Neuronal stem cell (in vitro differentiated cells): ENCODE measurements at regions not wholly inside any gene's neighbourhood (a gene's known extent, or its start where the extent isn't known, plus 50 kb on each side); places are given as distances from the start of the nearest gene placed in this dataset.

Experiments
- DNase-seq: peaks from one replicate; pipeline ENCODE4 v3.0.0-alpha.2; 2013; ENCODE audit warnings: low spot score
- H2AFZ ChIP-seq: one replicate; pipeline ENCODE4 v1.6.1; 2013; ENCODE audit warnings: mild to moderate bottlenecking, low read length, inconsistent platforms
- H2AK5ac ChIP-seq: 2 replicates; pipeline ENCODE4 v1.6.1; 2013; ENCODE audit warnings: low read depth, mild to moderate bottlenecking, inconsistent platforms, low read length, moderate library complexity, mixed read lengths
- H2BK120ac ChIP-seq: 2 replicates; pipeline ENCODE4 v1.6.1; 2013; ENCODE audit warnings: low read depth, mild to moderate bottlenecking, inconsistent platforms, low read length, moderate library complexity, mixed read lengths
- H2BK12ac ChIP-seq: one replicate; pipeline ENCODE4 v1.6.1; 2013; ENCODE audit warnings: low read length, inconsistent platforms
- H2BK15ac ChIP-seq: 2 replicates; pipeline ENCODE4 v1.6.1; 2013; ENCODE audit warnings: mild to moderate bottlenecking, low read length, inconsistent platforms, mixed read lengths
- H2BK5ac ChIP-seq: one replicate; pipeline ENCODE4 v1.6.1; 2013; ENCODE audit warnings: inconsistent platforms, mild to moderate bottlenecking, low read length, moderate library complexity
- H3K14ac ChIP-seq: one replicate; pipeline ENCODE4 v1.6.1; 2013; ENCODE audit warnings: low read length, inconsistent platforms
- H3K18ac ChIP-seq: 2 replicates; pipeline ENCODE4 v1.6.1; 2013; ENCODE audit warnings: low read length, inconsistent platforms
- H3K23ac ChIP-seq: 2 replicates; pipeline ENCODE4 v1.6.1; 2013; ENCODE audit warnings: low read depth, mild to moderate bottlenecking, mixed read lengths, low read length, inconsistent platforms; ENCODE audit not compliant: poor library complexity
- H3K27ac ChIP-seq: replicated peaks from 3 replicates; pipeline ENCODE4 v1.5.1; 2013; ENCODE audit warnings: low read length, inconsistent platforms
- H3K27me3 ChIP-seq, 3 experiments: 2 replicates each; pipeline ENCODE4 v1.6.1; 2013; ENCODE audit warnings: low read length in 3 of 3, mild to moderate bottlenecking in 2 of 3, inconsistent platforms in 1 of 3, low read depth in 1 of 3, mixed read lengths in 1 of 3, moderate library complexity in 1 of 3; ENCODE audit not compliant: control insufficient read depth in 3 of 3, insufficient read depth in 3 of 3
- H3K36me3 ChIP-seq, 2 donors: replicated peaks in 1 of 2; 2 replicates each; pipeline ENCODE4 v1.6.1; 2013; ENCODE audit warnings: low read length in 2 of 2; ENCODE audit not compliant: control insufficient read depth in 2 of 2, insufficient read depth in 2 of 2
- H3K4ac ChIP-seq: 2 replicates; pipeline ENCODE4 v1.6.1; 2013; ENCODE audit warnings: inconsistent platforms, mild to moderate bottlenecking, low read length, moderate library complexity
- H3K4me1 ChIP-seq, 2 donors: 1 replicate in 1 of 2; 2 replicates in 1 of 2; pipeline ENCODE4 v1.6.1; 2013; ENCODE audit warnings: low read length in 2 of 2, low read depth in 1 of 2; ENCODE audit not compliant: control insufficient read depth in 2 of 2, insufficient read depth in 1 of 2
- H3K4me2 ChIP-seq: one replicate; pipeline ENCODE4 v1.6.1; 2013; ENCODE audit warnings: mild to moderate bottlenecking, low read length, inconsistent platforms; ENCODE audit not compliant: insufficient read depth, poor library complexity, severe bottlenecking
- H3K4me3 ChIP-seq, 2 donors: 2 replicates each; pipeline ENCODE4 v1.5.1; 2013; ENCODE audit warnings: low read length in 2 of 2, mild to moderate bottlenecking in 2 of 2, inconsistent platforms in 1 of 2, moderate library complexity in 1 of 2
- H3K79me1 ChIP-seq: one replicate; pipeline ENCODE4 v1.6.1; 2013; ENCODE audit warnings: low read depth, mild to moderate bottlenecking, inconsistent platforms, low read length, moderate library complexity
- H3K9ac ChIP-seq: one replicate; pipeline ENCODE4 v1.6.1; 2013; ENCODE audit warnings: mild to moderate bottlenecking, low read depth, low read length, inconsistent platforms; ENCODE audit not compliant: poor library complexity
- H3K9me3 ChIP-seq, 2 donors: replicated peaks in 1 of 2; 2 replicates each; pipeline versions ENCODE3 to v1.6.1; 2013; ENCODE audit warnings: low read length in 2 of 2, mild to moderate bottlenecking in 2 of 2, inconsistent platforms in 1 of 2, low read depth in 1 of 2, mixed read lengths in 1 of 2, moderate library complexity in 1 of 2; ENCODE audit not compliant: control insufficient read depth in 2 of 2, insufficient read depth in 1 of 2
- H4K8ac ChIP-seq: one replicate; pipeline ENCODE4 v1.6.1; 2013; ENCODE audit warnings: low read depth, mild to moderate bottlenecking, inconsistent platforms, low read length, moderate library complexity
- H4K91ac ChIP-seq: one replicate; pipeline ENCODE4 v1.6.1; 2013; ENCODE audit warnings: low read length, low read depth, mild to moderate bottlenecking, inconsistent platforms; ENCODE audit not compliant: poor library complexity
- WGBS, 2 donors: extraction: QIAGEN DNeasy Blood & Tissue Kit; methylation state at CpG; one replicate each; pipeline ENCODE4 v1.1.7; 2013; ENCODE audit warnings: missing lambda C conversion rate in 2 of 2, mixed read lengths in 1 of 2; ENCODE audit not compliant: insufficient read length in 2 of 2, insufficient replicate concordance in 1 of 2; ENCODE audit errors: extremely low coverage in 2 of 2; 5-methylcytosine and 5-hydroxymethylcytosine counted together

DNA sequence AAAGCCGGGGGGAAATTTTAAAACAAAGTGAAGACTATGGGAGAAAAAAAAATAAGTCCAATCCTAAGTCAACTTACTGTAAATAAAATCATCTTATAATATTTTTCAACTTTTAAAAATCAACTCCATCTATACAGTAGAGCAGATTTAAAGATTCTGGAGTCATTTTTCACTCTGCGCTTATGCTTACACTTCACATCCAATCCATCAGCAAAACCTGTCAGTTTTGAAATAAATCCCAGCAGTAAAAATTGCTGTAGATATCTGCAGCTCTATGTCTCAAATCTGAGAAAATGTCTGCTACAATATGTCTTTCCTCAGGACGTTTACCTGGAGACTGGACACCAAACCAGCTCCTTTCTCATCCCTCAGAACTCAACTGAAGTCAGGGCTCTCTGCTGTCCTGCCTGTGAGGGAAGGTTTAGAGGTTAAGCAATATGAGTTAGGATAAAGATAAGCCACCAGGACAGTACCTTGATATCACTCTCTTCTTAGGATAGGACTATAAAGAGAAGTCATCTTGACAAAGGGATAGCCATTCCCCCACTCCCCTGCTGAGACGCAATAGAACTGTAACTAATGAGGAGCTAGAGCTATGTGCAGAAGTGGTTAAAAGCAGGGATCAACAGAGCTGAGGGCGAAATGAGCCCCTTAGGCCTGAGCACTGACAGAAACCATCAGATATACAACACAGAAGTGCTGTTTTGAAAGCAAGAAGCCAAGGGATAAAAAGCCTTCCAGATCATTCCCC, 254.7 kb upstream of the KLHL1 start:
- DNase-seq, result no peak
- Histone ChIP-seq H2BK120ac (no peak overlapping the region), H3K4me1 (no peaks in the 10 kb centered on the region), H3K9ac (no peak overlapping the region), H3K4ac (no peak overlapping the region), H3K4me2 (no peak overlapping the region), H4K91ac (no peak overlapping the region), H3K18ac (no peak overlapping the region), H2BK15ac (no peak overlapping the region), H3K27me3 (no peaks in the 10 kb centered on the region), H4K8ac (no peak overlapping the region), H2AK5ac (no peak overlapping the region), H3K4me3 (no peak overlapping the region), H3K27ac (no peak overlapping the region), H3K14ac (no peak overlapping the region), H3K36me3 (no peaks in the 10 kb centered on the region), H2BK12ac (no peak overlapping the region), H2BK5ac (no peak overlapping the region), H3K23ac (no peak overlapping the region), H3K79me1 (no peaks in the 10 kb centered on the region), H2AFZ (peak overlapping the region; percentile 36), H3K9me3 (no peaks in the 10 kb centered on the region)
- no CpG with 5 or more reads among the region's 5 CpGs for WGBS, 2 donors

DNA sequence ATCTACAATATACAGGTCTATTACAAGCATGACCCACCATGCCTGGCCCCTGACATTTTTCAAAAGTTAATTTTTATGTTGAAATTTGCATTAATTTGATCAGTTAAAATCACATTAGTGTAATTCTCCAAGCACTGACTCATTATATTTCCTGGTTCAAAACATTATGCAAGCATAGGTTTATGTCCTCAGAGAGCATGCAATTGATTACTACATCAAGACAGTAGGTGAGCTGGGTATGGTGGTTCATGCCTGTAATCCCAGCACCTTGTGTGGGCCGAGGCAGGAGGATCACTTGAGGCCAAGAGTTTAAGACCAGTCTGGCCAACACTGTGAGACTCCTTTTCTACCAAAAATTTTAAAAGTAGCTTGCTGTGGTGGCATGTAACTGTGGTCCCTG, 248.8 kb upstream of the KLHL1 start:
- no peak for DNase-seq
- H3K14ac ChIP-seq, result no peak overlapping the region
- H3K9ac ChIP-seq, result no peak overlapping the region
- no peak overlapping the region for H3K27ac ChIP-seq
- H2AFZ ChIP-seq, result no peak overlapping the region
- H2AK5ac ChIP-seq, result no peak overlapping the region
- H3K79me1 ChIP-seq, result no peaks in the 10 kb centered on the region
- no peak overlapping the region for H3K23ac ChIP-seq
- H4K91ac ChIP-seq, result no peak overlapping the region
- H3K36me3 ChIP-seq, result no peaks in the 10 kb centered on the region
- no peak overlapping the region for H3K4me2 ChIP-seq
- no peak overlapping the region for H2BK12ac ChIP-seq
- H2BK15ac ChIP-seq, result no peak overlapping the region
- H4K8ac ChIP-seq, result no peak overlapping the region
- no peak overlapping the region for H2BK5ac ChIP-seq
- no peaks in the 10 kb centered on the region for H3K4me1 ChIP-seq
- no CpG with 5 or more reads among the region's 1 CpG for WGBS, 2 donors
- no peaks in the 10 kb centered on the region for H3K27me3 ChIP-seq
- H3K4me3 ChIP-seq, result no peak overlapping the region
- H3K9me3 ChIP-seq, result no peaks in the 10 kb centered on the region
- no peak overlapping the region for H2BK120ac ChIP-seq
- no peak overlapping the region for H3K18ac ChIP-seq
- H3K4ac ChIP-seq, result no peak overlapping the region

DNA sequence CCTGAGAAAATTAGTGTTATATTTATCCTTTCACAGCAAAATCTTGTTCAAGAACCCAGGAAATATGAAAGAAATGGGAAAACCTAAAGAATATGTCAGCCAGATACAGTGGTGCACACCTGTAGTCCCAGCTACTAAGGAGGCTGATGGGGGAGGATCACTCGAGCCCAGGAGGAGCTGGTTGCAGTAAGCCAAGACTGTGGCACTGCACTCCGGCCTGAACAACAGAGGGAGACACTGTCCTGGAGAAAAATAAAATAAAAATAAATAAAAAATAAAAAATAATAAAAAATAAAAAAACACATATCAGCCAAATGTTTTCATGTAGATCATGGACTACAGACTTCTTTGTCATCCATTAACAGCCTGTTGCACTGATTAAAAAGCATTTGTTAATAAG, 244.8 kb upstream of the KLHL1 start:
- no peak overlapping the region for H4K8ac ChIP-seq
- H2BK15ac ChIP-seq, result no peak overlapping the region
- DNase-seq, result no peak
- H4K91ac ChIP-seq, result no peak overlapping the region
- H3K9me3 ChIP-seq, result no peaks in the 10 kb centered on the region
- no peak overlapping the region for H3K14ac ChIP-seq
- H3K4me1 ChIP-seq, result no peaks in the 10 kb centered on the region
- no peak overlapping the region for H2AK5ac ChIP-seq
- H2AFZ ChIP-seq, result no peak overlapping the region
- no peak overlapping the region for H3K4me3 ChIP-seq
- no peaks in the 10 kb centered on the region for H3K36me3 ChIP-seq
- H3K9ac ChIP-seq, result no peak overlapping the region
- no peak overlapping the region for H3K27ac ChIP-seq
- no peak overlapping the region for H3K18ac ChIP-seq
- no peak overlapping the region for H3K4me2 ChIP-seq
- no peak overlapping the region for H2BK12ac ChIP-seq
- H2BK5ac ChIP-seq, result no peak overlapping the region
- H3K79me1 ChIP-seq, result no peaks in the 10 kb centered on the region
- no peaks in the 10 kb centered on the region for H3K27me3 ChIP-seq
- WGBS, 2 donors, result no CpG with 5 or more reads among the region's 2 CpGs
- no peak overlapping the region for H3K23ac ChIP-seq
- H2BK120ac ChIP-seq, result no peak overlapping the region
- H3K4ac ChIP-seq, result no peak overlapping the region

DNA sequence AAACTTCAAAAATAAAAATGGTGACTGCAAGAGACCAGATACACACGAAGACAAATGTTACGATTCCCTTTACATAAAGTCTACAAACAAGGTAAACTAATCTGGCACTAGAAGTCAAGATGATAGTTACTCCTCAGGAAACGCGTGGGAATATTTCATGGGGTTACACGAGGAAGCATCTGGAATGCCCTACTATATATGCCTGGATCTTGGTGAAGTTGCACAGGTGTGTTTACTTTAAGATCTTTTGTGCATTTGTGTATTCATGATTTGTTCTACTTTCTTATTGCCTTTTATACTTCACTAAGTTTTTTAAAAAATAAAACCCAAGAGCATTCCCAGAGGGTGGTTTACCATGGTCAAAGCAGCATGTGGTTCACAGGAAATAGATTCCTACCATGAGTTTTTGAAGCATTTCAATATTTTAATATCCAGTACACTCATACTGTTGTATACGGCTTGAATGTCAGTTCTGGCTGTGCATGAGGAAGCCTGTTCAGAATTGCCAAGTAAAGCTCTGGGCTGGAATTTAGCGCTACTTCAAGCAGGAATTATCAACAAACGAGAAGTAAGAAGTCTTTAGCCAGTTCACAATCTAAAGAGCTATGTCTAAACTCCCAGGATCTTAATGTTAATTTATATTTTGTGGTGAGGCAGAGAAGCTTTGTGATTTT, 239.8 kb upstream of the KLHL1 start:
- no peak overlapping the region for H3K27ac ChIP-seq
- no peaks in the 10 kb centered on the region for H3K79me1 ChIP-seq
- H2BK120ac ChIP-seq, result no peak overlapping the region
- peak overlapping the region; percentile 49 for H2AFZ ChIP-seq
- H2BK15ac ChIP-seq, result no peak overlapping the region
- no peaks in the 10 kb centered on the region for H3K36me3 ChIP-seq
- no peak overlapping the region for H2AK5ac ChIP-seq
- no peak overlapping the region for H2BK12ac ChIP-seq
- no peak for DNase-seq
- no peak overlapping the region for H3K4ac ChIP-seq
- H3K27me3 ChIP-seq, result no peaks in the 10 kb centered on the region
- no peaks in the 10 kb centered on the region for H3K9me3 ChIP-seq
- no peak overlapping the region for H3K23ac ChIP-seq
- H3K4me1 ChIP-seq, result no peaks in the 10 kb centered on the region
- H3K18ac ChIP-seq, result no peak overlapping the region
- no peak overlapping the region for H4K91ac ChIP-seq
- no peak overlapping the region for H3K9ac ChIP-seq
- WGBS, 2 donors, result no CpG with 5 or more reads among the region's 8 CpGs
- no peak overlapping the region for H3K4me3 ChIP-seq
- no peak overlapping the region for H2BK5ac ChIP-seq
- no peak overlapping the region for H3K14ac ChIP-seq
- H3K4me2 ChIP-seq, result no peak overlapping the region
- H4K8ac ChIP-seq, result no peak overlapping the region
